Transverse colon (tissue), 3 donors: ENCODE measurements at regions not wholly inside any gene's neighbourhood (a gene's known extent, or its start where the extent isn't known, plus 50 kb on each side); places are given as distances from the start of the nearest gene placed in this dataset.

Experiments used
- EP300 ChIP-seq: sonication (generic); formaldehyde crosslinking; IDR thresholded peaks from one replicate; pipeline ENCODE4 v1.6.1; 2017; ENCODE audit warnings: antibody characterized with exemption, low read depth
- TF ChIP-seq, protein P1 (sequence below), 5 experiments: fragments of 200-600 bp in 3 of 5; fragments of 450-650 bp in 2 of 5; sonication (generic) in 3 of 5; IDR thresholded peaks; 1 replicate in 2 of 5; 2 replicates in 3 of 5; pipeline ENCODE4 v1.5.1; 2016 to 2017; ENCODE audit warnings: antibody characterized with exemption in 5 of 5, inconsistent platforms in 3 of 5, mild to moderate bottlenecking in 2 of 5, moderate library complexity in 1 of 5

DNA sequence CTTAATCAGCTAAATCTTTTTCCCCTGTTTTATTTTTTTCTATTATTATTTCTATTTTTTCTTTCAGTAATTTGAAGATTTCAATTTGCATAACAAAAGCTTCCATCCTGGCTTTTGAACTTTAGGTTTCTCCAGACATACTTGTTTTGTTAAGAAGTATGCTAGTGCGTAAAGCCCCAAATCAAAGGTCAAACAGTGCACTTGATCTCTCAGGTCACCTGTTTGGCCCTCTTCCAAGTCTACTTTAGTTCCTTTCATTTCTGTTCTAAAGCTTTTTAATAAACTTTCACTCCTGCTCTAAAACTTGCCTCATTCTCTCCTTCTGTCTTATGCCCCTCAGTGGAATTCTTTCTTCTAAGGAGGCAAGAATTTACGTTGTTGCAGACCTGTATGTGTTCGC lies 54.6 kb upstream of the ATXN7L3B start:
- TF ChIP-seq, protein P1, sequence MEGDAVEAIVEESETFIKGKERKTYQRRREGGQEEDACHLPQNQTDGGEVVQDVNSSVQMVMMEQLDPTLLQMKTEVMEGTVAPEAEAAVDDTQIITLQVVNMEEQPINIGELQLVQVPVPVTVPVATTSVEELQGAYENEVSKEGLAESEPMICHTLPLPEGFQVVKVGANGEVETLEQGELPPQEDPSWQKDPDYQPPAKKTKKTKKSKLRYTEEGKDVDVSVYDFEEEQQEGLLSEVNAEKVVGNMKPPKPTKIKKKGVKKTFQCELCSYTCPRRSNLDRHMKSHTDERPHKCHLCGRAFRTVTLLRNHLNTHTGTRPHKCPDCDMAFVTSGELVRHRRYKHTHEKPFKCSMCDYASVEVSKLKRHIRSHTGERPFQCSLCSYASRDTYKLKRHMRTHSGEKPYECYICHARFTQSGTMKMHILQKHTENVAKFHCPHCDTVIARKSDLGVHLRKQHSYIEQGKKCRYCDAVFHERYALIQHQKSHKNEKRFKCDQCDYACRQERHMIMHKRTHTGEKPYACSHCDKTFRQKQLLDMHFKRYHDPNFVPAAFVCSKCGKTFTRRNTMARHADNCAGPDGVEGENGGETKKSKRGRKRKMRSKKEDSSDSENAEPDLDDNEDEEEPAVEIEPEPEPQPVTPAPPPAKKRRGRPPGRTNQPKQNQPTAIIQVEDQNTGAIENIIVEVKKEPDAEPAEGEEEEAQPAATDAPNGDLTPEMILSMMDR (IDR thresholded peaks at IDR 0.05), result no peak
- TF ChIP-seq EP300, result no peak
